Suppressor macrophage (primary cell): ENCODE measurements at regions not wholly inside any gene's neighbourhood (a gene's known extent, or its start where the extent isn't known, plus 50 kb on each side); places are given as distances from the start of the nearest gene placed in this dataset.

Experiments
- DNase-seq, 4 experiments: peaks; one replicate each; pipeline ENCODE4 v3.0.0-alpha.2; 2020 to 2022

DNA sequence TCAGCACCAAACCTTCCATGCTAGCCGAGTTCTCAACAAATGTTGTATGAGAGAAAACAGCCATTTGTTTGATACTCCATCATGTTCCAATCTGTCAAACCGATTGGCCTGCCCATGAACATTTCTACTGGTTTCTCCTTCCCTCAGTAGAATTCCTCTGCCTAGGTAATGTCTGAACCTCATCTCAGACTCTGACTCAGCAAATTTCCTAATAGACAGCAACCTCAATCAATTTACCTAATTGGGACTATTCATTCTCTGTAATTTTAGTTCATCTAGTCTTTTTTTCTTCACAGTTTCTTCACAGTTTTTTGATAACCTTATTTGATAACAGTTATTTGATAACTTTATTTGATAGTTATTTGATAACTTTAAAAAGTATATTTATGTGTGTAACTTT is 585.1 kb downstream of the DNAJB9 start:
- DNase-seq: no peak

- DNase-seq: no peak
These were observed 588.6 kb downstream of the DNAJB9 start for GRCh38 chr7:109158246-109158645.

GRCh38 chr7:109176661-109177060 is 607.0 kb downstream of the DNAJB9 start:
- DNase-seq: no peak

DNA sequence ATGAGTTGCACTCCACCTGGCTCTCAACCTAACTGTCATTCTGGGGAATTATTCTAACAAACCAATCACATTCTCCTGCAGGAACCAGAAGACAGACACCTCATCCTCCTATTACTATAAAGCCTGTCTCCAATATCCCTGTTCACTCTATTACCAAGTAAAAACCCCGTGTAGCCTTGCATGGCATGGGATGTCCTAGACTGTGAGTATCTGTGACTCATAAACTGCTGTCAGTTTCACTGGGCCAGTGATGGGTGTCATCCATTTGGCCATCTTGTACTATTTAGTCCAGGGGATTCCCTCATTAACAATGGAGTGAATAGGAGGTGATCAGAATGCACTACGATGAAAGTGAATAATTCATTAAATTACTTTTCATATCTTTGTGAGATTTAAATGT is 608.7 kb downstream of the DNAJB9 start:
- DNase-seq: no peak

DNA sequence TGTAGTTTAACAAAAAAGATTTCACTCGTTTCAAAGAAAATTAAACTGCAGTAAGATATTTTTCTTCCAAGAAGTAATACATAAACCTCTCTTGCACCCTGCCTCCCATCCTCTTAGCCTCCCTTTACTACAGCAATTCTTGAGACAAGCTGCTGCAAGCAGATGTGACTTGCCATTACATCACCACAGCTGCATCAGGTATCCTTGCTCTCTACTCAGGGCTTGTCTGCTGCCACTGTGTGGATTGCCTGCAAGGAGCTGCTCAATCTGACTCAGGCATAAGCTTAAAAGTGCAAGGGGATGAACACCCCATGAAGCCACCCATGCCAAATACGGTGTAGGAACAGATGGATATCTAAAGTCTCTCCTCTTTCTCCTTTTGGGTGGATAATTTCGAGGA is 609.9 kb downstream of the DNAJB9 start:
- DNase-seq: no peak

DNA sequence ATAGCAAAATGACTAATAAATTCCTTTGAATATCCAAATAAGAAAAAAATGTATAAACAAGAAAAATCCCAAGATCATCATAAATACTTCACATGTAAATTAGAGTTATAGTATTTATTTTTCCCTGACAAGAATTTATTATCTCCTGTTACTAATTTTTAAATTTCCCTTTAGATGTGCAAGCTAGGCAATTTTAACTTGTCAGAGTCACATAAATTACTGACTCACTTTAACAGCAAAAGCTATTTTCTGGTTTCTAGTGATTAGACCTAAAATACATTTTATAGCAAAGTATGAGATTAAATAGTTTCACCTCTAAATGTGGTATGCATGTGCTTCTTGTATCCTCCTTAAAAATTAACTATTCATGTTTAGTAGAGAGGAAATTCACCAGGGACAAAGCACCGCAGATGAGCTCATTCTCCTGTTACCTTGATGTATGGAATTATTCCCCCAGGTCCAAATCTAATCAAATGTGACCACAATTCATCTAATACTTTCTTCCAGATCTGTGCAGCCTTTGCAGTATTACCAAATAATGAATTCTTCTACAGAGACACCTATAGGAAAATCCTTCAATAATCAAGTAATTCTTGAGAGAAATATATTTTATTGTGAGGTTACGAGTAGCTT is 621.2 kb downstream of the DNAJB9 start:
- DNase-seq: no peak

DNA sequence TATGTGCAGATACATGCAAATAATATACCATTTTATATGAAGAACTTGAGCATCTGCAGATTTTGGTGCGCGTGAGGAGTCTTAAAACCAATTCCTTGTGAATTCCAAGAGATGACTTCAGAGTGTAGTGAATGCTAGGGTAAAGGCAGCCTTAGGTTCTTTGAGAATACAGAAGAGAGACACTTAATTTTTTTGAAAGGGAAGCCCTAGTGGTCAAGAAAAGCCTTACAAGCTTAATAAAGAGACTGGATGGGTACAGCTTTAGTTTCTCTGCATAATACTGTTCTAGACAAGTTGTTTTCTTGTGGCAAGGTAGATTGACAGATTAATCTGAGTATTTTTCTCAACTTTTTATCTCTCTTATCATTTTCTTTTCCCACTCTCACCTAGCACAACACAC is 636.5 kb downstream of the DNAJB9 start:
- DNase-seq: no peak

DNA sequence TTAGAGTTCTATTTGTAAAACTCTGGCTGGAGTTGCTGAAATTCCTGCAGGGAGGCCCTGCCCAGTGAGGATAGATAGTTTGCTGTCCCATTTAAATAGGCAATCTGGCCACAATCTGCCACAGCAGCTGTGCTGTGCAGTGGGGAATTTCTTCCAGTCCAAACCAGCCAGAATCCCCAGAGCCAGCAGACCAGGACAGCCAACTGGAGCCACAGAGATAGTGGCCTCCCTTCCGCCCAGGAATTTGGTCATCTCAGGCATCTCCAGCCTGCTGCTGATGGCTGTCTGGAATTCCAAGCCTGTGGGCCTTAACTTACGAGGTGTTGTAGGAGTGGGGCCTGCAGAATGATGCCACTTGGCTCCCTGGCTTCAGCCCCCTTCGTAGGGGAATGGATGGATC is 643.4 kb downstream of the DNAJB9 start:
- no peak for DNase-seq

GRCh38 chr7:109215341-109215740 is 645.7 kb downstream of the DNAJB9 start:
- no peak for DNase-seq

- DNase-seq: no peak
These were observed 654.4 kb downstream of the DNAJB9 start for GRCh38 chr7:109224100-109224499.

DNA sequence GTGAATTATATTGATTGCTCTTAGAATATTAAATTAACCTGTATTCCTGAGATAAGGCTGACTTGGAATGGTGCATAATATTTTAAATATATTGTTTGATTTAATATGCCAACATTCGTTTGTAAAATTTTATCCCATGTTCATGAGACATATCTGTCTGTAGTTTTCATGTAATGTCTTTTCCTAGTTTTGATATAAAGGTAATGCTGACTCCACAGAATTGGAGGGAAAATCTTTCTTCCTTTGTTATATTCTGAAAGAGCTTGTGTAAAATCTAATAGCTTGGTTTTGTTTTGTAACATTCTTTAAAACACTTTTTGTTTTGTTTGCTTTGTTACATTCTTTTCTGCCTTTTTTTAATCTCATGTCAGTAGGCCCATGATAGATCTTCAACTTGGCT is 657.0 kb downstream of the DNAJB9 start:
- DNase-seq: no peak

DNA sequence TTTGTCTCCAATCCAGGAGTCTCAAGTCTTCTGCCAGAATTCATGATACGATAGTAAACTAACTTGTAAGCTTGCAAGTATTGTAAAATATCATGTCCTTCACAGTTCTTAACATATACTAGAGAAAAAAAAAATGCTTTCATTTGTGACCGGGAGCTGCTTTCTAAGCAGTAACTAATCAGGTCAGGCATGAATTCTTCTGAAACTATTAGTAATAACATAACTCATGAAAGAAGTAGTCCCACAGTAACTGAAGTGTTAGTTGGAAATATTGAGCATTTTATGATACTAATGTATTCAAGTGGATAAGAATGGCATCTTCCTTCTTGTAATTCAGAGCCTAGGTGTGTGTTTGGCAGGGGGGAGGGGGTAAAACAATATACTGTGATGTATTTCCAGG is 665.6 kb downstream of the DNAJB9 start:
- DNase-seq: no peak

DNA sequence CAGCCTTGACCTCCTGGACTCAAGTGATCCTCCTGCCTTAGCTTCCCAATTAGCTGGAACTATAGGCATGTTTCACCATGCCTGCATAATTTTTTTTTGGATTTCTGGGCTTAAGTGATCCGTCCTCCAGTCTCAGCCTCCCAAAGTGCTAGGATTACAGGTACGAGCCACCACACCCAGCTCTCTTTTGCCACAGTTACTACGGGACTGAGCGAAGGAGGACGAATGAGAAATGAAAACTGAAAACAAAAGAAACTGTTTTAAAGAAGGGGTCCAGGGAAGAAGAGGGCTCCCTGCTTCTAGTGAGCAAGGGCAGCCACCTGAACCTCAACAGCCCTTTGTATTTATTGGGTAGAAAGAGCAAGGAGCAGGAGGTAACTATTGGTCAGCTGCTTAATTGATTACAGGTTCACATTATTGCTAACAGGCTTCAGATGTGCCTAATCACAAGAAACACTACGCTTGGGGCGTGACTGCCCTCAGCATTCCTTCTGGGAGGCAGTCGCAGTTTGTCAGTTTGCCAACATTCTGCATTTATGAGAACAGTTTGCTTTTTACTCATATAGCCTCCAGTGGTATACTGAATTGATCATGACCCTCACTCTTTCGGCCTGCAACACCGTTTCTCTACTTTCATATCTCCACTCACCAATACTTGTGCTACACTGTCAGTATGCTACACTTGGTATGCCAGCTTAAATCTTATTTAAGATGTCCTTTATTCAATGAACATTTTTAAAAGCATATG is 676.8 kb downstream of the DNAJB9 start:
- no peak for DNase-seq

GRCh38 chr7:109256762-109257560 is 687.3 kb downstream of the DNAJB9 start:
- no peak for DNase-seq

- DNase-seq: no peak
These were observed 689.5 kb downstream of the DNAJB9 start for GRCh38 chr7:109259151-109259550.

DNA sequence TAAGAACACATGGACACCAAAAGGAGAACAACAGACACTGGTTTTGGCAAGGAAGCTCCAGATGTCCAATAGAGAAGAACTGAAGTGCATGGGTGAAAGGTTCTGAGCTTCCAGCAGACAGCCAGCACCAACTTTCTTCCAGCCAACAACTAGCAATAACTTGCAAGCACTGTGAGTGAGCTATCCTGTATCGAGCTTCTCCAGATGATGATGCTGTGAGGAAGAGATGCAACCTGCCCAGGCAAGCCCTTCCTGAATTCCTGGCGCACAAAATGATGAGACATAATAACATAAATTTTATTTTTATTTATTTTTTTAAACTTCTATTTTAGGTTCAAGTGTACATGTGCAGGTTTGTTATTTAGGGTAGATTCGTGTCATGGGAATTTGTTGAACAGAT is 692.1 kb downstream of the DNAJB9 start:
- DNase-seq: no peak

DNA sequence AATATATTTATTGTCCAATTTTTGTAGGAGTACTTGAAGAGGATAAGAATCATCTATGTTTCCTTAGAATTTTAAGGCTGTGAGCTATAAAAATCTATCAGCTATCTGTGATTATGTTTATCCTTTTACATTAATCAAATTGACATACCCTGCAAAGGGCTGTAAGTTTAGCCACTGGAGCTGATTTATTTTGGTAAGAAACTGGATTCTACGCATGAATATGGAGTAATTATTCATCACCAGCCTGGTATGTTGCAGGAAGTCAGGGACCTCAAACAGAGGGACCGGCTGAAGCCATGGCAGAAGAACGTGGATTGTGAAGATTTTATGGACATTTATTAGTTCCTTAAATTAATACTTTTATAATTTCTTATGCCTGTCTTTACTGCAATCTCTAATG is 696.9 kb downstream of the DNAJB9 start:
- no peak for DNase-seq

DNA sequence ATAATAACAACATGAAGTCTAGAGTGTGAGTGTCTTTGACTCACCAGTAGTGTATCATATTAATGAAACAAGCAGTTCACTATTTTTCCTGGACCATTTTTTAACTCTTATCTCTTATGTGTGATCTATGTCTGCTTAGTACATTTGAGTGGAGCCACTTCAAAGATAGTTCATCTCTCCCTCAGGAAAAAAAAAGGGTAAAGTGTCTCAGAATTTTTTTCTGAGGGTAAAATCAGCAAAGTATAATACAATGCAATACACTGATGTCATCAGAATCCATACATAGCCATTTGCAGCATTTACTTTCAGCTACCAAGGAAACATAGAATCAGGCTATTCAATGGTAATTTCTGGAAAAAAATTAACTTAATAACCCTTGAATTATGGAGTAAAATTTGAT is 706.7 kb downstream of the DNAJB9 start:
- DNase-seq: no peak

DNA sequence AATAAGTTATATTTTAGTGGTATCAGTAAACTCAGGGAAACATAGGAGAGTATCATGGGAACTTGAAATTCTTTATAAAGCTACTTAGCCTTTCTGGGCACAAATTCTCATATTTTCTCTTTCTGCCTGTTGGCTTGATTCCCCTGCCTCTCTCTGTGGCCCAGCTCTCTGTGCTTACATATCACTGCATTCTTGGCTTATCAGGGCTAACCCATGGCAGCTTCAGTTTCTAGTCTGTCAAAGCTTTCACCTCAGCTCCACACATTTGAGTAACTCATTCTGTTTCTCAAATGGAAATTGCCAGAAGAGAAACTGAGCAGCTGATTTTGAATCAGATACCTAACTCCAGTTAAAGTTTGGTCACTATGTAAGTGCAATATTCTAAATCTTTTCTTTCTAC is 713.1 kb downstream of the DNAJB9 start:
- DNase-seq: no peak

GRCh38 chr7:109284943-109285342 is 715.3 kb downstream of the DNAJB9 start:
- no peak for DNase-seq

DNA sequence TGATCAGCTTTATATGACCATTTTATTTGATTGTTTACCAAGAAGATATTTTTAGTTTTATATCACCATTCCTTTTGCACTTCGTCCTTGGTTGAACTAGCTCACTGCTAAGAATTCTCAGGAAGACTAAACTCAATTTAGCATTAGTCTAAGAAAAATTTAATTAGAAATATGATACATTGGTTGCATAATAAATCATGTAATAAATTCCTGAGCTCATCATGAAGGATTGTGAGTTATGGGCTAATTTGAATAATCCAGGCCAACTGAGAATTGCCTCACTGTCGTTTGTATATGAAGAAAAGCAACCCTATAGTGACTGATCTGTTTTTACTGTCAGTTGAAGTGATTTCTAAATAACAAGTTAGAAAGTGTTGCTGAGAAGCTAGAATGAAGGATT is 725.5 kb downstream of the DNAJB9 start:
- no peak for DNase-seq

GRCh38 chr7:109308816-109309215 is 739.1 kb downstream of the DNAJB9 start:
- no peak for DNase-seq

DNA sequence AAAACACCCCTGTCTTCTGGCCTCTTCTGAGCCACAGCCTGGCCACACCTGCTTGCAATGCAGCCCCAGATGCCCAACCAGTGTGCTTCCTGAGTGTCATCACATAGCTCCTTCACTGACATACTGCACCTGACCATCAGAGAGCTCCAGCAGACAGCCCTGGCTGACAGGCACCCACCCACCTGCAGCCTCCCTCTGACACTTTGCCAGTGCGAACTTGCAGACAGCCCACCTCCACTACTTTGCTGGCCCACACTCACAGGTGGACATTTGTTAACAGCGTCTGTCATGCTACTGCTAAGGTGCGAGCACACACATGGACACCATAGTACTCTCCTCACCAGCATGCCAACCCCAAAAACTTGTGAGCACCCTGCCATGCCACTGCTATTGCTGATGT is 740.1 kb downstream of the DNAJB9 start:
- no peak for DNase-seq

DNA sequence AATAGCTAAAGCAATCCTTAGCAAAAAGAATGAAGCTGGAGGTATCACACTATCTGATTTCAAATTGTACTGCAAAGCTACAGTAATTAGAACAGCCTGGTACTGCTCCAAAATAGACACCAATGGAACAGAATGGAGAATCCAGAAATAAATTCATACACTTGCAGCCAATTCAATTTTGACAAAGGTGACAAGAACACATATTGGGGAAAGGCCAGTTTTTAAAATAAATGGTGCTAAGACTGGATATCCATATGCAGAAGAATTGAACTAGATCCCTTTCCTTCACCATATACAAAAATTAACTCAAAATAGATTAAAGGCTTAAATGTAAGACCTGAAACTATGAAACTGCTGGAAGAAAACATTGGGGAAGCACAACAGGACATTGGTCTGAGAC is 748.5 kb downstream of the DNAJB9 start:
- no peak for DNase-seq
